ENCODE measurements at regions not wholly inside any gene's neighbourhood (a gene's known extent, or its start where the extent isn't known, plus 50 kb on each side); places are given as distances from the start of the nearest gene placed in this dataset.
A peak's percentile ranks its signal among the peaks of the same experiment; 100 is the strongest.

GRCh38 chr3:56983427-56983826, 77.0 kb upstream of the SPATA12 start:
- DNase-seq, result no peak

GRCh38 chr3:56981445-56982230, 78.8 kb upstream of the SPATA12 start:
- DNase-seq, result no peak

- no peak for DNase-seq
Measured at GRCh38 chr3:56980798-56981390, 79.6 kb upstream of the SPATA12 start.

GRCh38 chr3:56980243-56980642, 80.2 kb upstream of the SPATA12 start:
- DNase-seq, result no peak

- no peak for DNase-seq
Measured at GRCh38 chr3:56979791-56980190, 80.7 kb upstream of the SPATA12 start.

GRCh38 chr3:56977561-56977889, 82.9 kb upstream of the SPATA12 start:
- no peak for DNase-seq

GRCh38 chr3:56976651-56977560, 83.6 kb upstream of the SPATA12 start:
- no peak for DNase-seq

GRCh38 chr3:56975567-56975966, 84.9 kb upstream of the SPATA12 start:
- DNase-seq, result no peak

- DNase-seq, result no peak
Measured at GRCh38 chr3:56974247-56974930, 86.1 kb upstream of the SPATA12 start.

GRCh38 chr3:56971816-56972215, 88.6 kb upstream of the SPATA12 start:
- no peak for DNase-seq

GRCh38 chr3:56971261-56971660, 89.2 kb upstream of the SPATA12 start:
- no peak for DNase-seq

GRCh38 chr3:56970461-56970879, 90.0 kb upstream of the SPATA12 start:
- DNase-seq, result no peak

- no peak for DNase-seq
Measured at GRCh38 chr3:56969851-56970250, 90.6 kb upstream of the SPATA12 start.

- no peak for DNase-seq
Measured at GRCh38 chr3:56966509-56966908, 94.0 kb upstream of the SPATA12 start.

GRCh38 chr3:56966104-56966503, 94.4 kb upstream of the SPATA12 start:
- no peak for DNase-seq

- DNase-seq, result no peak
Measured at GRCh38 chr3:56962922-56963321, 97.5 kb upstream of the SPATA12 start.

- peak; percentile 48 for DNase-seq
Measured at GRCh38 chr3:56962206-56962605, 98.3 kb upstream of the SPATA12 start.

GRCh38 chr3:56960234-56960917, 100.1 kb upstream of the SPATA12 start:
- no peak for DNase-seq

- no peak for DNase-seq
Measured at GRCh38 chr3:56958879-56959278, 101.6 kb upstream of the SPATA12 start.

GRCh38 chr3:56957522-56957921, 102.9 kb upstream of the SPATA12 start:
- DNase-seq, result no peak

- no peak for DNase-seq
Measured at GRCh38 chr3:56956906-56957305, 103.6 kb upstream of the SPATA12 start.

GRCh38 chr3:56955492-56956111, 104.9 kb upstream of the SPATA12 start:
- DNase-seq, result no peak
